ENCODE measurements at regions not wholly inside any gene's neighbourhood (a gene's known extent, or its start where the extent isn't known, plus 50 kb on each side); places are given as distances from the start of the nearest gene placed in this dataset.
A peak's percentile ranks its signal among the peaks of the same experiment; 100 is the strongest.

- DNase-seq, result no peak
- Histone ChIP-seq H3K27me3 (ENCODE audit: control insufficient read depth, insufficient read depth, low read length) (no peaks in the 10 kb centered on the region), H3K4me3 (ENCODE audit: insufficient read depth, low read depth, low read length) (no peak overlapping the region), H3K36me3 (replicated peaks; ENCODE audit: control insufficient read depth, insufficient read depth, low read length) (no peaks in the 10 kb centered on the region)
These were observed 2320.6 kb upstream of the AGA start for GRCh38 chr4:179762840-179763239.

GRCh38 chr4:179766938-179767337 lies 2324.7 kb upstream of the AGA start:
- Histone ChIP-seq H3K27me3 (ENCODE audit: control insufficient read depth, insufficient read depth, low read length) (no peaks in the 10 kb centered on the region), H3K4me3 (ENCODE audit: insufficient read depth, low read depth, low read length) (no peak overlapping the region), H3K36me3 (replicated peaks; ENCODE audit: control insufficient read depth, insufficient read depth, low read length) (no peaks in the 10 kb centered on the region)
- no peak for DNase-seq

- H3K27me3 ChIP-seq (ENCODE audit: control insufficient read depth, insufficient read depth, low read length), result no peaks in the 10 kb centered on the region
- DNase-seq, result no peak
- no peaks in the 10 kb centered on the region for H3K36me3 ChIP-seq (replicated peaks; ENCODE audit: control insufficient read depth, insufficient read depth, low read length)
- no peak overlapping the region for H3K4me3 ChIP-seq (ENCODE audit: insufficient read depth, low read depth, low read length)
These were observed 2326.8 kb upstream of the AGA start for GRCh38 chr4:179768996-179769395.

GRCh38 chr4:179797738-179798137 lies 2355.5 kb upstream of the AGA start:
- Histone ChIP-seq H3K36me3 (replicated peaks; ENCODE audit: control insufficient read depth, insufficient read depth, low read length) (no peaks in the 10 kb centered on the region), H3K4me3 (ENCODE audit: insufficient read depth, low read depth, low read length) (no peak overlapping the region), H3K27me3 (ENCODE audit: control insufficient read depth, insufficient read depth, low read length) (no peaks in the 10 kb centered on the region)
- no peak for DNase-seq

- no peak for DNase-seq
- no peaks in the 10 kb centered on the region for H3K27me3 ChIP-seq (ENCODE audit: control insufficient read depth, insufficient read depth, low read length)
These were observed 2361.6 kb upstream of the AGA start for GRCh38 chr4:179803857-179804256.

GRCh38 chr4:179804440-179804839 lies 2362.2 kb upstream of the AGA start:
- Histone ChIP-seq H3K4me3 (ENCODE audit: insufficient read depth, low read depth, low read length) (no peak overlapping the region), H3K36me3 (replicated peaks; ENCODE audit: control insufficient read depth, insufficient read depth, low read length) (no peaks in the 10 kb centered on the region), H3K27me3 (ENCODE audit: control insufficient read depth, insufficient read depth, low read length) (no peaks in the 10 kb centered on the region)
- DNase-seq, result no peak

More at GRCh38 chr4:179803857-179804256, 2361.6 kb upstream of the AGA start:
- H3K36me3 ChIP-seq (replicated peaks; ENCODE audit: control insufficient read depth, insufficient read depth, low read length), result no peaks in the 10 kb centered on the region
- H3K4me3 ChIP-seq (ENCODE audit: insufficient read depth, low read depth, low read length), result no peak overlapping the region

- Histone ChIP-seq H3K4me3 (ENCODE audit: insufficient read depth, low read depth, low read length) (no peak overlapping the region), H3K27me3 (ENCODE audit: control insufficient read depth, insufficient read depth, low read length) (no peaks in the 10 kb centered on the region), H3K36me3 (replicated peaks; ENCODE audit: control insufficient read depth, insufficient read depth, low read length) (no peaks in the 10 kb centered on the region)
- peak; percentile 5 for DNase-seq
These were observed 2375.1 kb upstream of the AGA start for GRCh38 chr4:179817317-179817716.

- H3K36me3 ChIP-seq (replicated peaks; ENCODE audit: control insufficient read depth, insufficient read depth, low read length), result no peaks in the 10 kb centered on the region
- H3K27me3 ChIP-seq (ENCODE audit: control insufficient read depth, insufficient read depth, low read length), result no peaks in the 10 kb centered on the region
- no peak overlapping the region for H3K4me3 ChIP-seq (ENCODE audit: insufficient read depth, low read depth, low read length)
- DNase-seq, result no peak
These were observed 2381.1 kb upstream of the AGA start for GRCh38 chr4:179823342-179823741.

GRCh38 chr4:179831274-179831673 lies 2389.0 kb upstream of the AGA start:
- Histone ChIP-seq H3K4me3 (ENCODE audit: insufficient read depth, low read depth, low read length) (no peak overlapping the region), H3K36me3 (replicated peaks; ENCODE audit: control insufficient read depth, insufficient read depth, low read length) (no peaks in the 10 kb centered on the region), H3K27me3 (ENCODE audit: control insufficient read depth, insufficient read depth, low read length) (no peaks in the 10 kb centered on the region)
- no peak for DNase-seq

GRCh38 chr4:179836179-179837075 lies 2394.2 kb upstream of the AGA start:
- no peak overlapping the region for H3K4me3 ChIP-seq (ENCODE audit: insufficient read depth, low read depth, low read length)
- no peak for DNase-seq
- H3K36me3 ChIP-seq (replicated peaks; ENCODE audit: control insufficient read depth, insufficient read depth, low read length), result no peaks in the 10 kb centered on the region
- H3K27me3 ChIP-seq (ENCODE audit: control insufficient read depth, insufficient read depth, low read length), result no peaks in the 10 kb centered on the region

GRCh38 chr4:179843370-179843769 lies 2399.8 kb upstream of the TENM3 start:
- Histone ChIP-seq H3K27me3 (ENCODE audit: control insufficient read depth, insufficient read depth, low read length) (no peaks in the 10 kb centered on the region), H3K36me3 (replicated peaks; ENCODE audit: control insufficient read depth, insufficient read depth, low read length) (no peaks in the 10 kb centered on the region), H3K4me3 (ENCODE audit: insufficient read depth, low read depth, low read length) (no peak overlapping the region)
- no peak for DNase-seq

- Histone ChIP-seq H3K27me3 (ENCODE audit: control insufficient read depth, insufficient read depth, low read length) (no peaks in the 10 kb centered on the region), H3K4me3 (ENCODE audit: insufficient read depth, low read depth, low read length) (no peak overlapping the region), H3K36me3 (replicated peaks; ENCODE audit: control insufficient read depth, insufficient read depth, low read length) (no peaks in the 10 kb centered on the region)
- DNase-seq, result no peak
These were observed 2387.7 kb upstream of the TENM3 start for GRCh38 chr4:179855469-179855868.

GRCh38 chr4:179858221-179858620 lies 2385.0 kb upstream of the TENM3 start:
- no peak overlapping the region for H3K4me3 ChIP-seq (ENCODE audit: insufficient read depth, low read depth, low read length)
- no peaks in the 10 kb centered on the region for H3K27me3 ChIP-seq (ENCODE audit: control insufficient read depth, insufficient read depth, low read length)
- no peak for DNase-seq
- no peaks in the 10 kb centered on the region for H3K36me3 ChIP-seq (replicated peaks; ENCODE audit: control insufficient read depth, insufficient read depth, low read length)

GRCh38 chr4:179867300-179867878 lies 2375.8 kb upstream of the TENM3 start:
- H3K27me3 ChIP-seq (ENCODE audit: control insufficient read depth, insufficient read depth, low read length), result no peaks in the 10 kb centered on the region
- no peaks in the 10 kb centered on the region for H3K36me3 ChIP-seq (replicated peaks; ENCODE audit: control insufficient read depth, insufficient read depth, low read length)
- H3K4me3 ChIP-seq (ENCODE audit: insufficient read depth, low read depth, low read length), result no peak overlapping the region
- DNase-seq, result peak; percentile 62

- DNase-seq, result no peak
- Histone ChIP-seq H3K36me3 (replicated peaks; ENCODE audit: control insufficient read depth, insufficient read depth, low read length) (no peaks in the 10 kb centered on the region), H3K4me3 (ENCODE audit: insufficient read depth, low read depth, low read length) (no peak overlapping the region), H3K27me3 (ENCODE audit: control insufficient read depth, insufficient read depth, low read length) (no peaks in the 10 kb centered on the region)
These were observed 2371.5 kb upstream of the TENM3 start for GRCh38 chr4:179871726-179872125.

All from H7 (cell line).